ENCODE measurements at regions not wholly inside any gene's neighbourhood (a gene's known extent, or its start where the extent isn't known, plus 50 kb on each side); places are given as distances from the start of the nearest gene placed in this dataset.

GRCh38 chr17:59506894-59507726, 58.3 kb upstream of the DHX40 start:
- no peak for TF ChIP-seq POLR2AphosphoS5 (IDR thresholded peaks at IDR 0.05)
- TF ChIP-seq EZH2 (IDR thresholded peaks at IDR 0.05; ENCODE audit: borderline replicate concordance, insufficient read depth, low read length, poor library complexity, severe bottlenecking), result no peak

Measured in neural cell (in vitro differentiated cells).